Keratinocyte (primary cell): ENCODE measurements at regions not wholly inside any gene's neighbourhood (a gene's known extent, or its start where the extent isn't known, plus 50 kb on each side); places are given as distances from the start of the nearest gene placed in this dataset.
A peak's percentile ranks its signal among the peaks of the same experiment; 100 is the strongest.

Experiments
- DNase-seq: peaks from one replicate; pipeline ENCODE4 v3.0.0-alpha.2; 2011; ENCODE audit warnings: low read depth, missing footprints, low spot score
- FAIRE-seq: peaks from 2 replicates; lab custom pipeline; 2011; peaks lifted over from hg19 to GRCh38; lab: Jason Lieb, UNC
- H2AFZ ChIP-seq: 2 replicates; pipeline ENCODE4 v1.6.0; 2012; ENCODE audit warnings: low read length, control low read depth, inconsistent platforms; ENCODE audit not compliant: control insufficient read depth
- H3K27ac ChIP-seq: 2 replicates; pipeline ENCODE4 v1.5.1; 2011; ENCODE audit warnings: low read length; ENCODE audit not compliant: control insufficient read depth, insufficient read depth
- H3K27me3 ChIP-seq: 3 replicates; pipeline ENCODE4 v1.6.0; 2011; ENCODE audit warnings: low read length; ENCODE audit not compliant: control insufficient read depth, insufficient read depth; ENCODE audit errors: extremely low read depth
- H3K36me3 ChIP-seq, 2 experiments: 2 replicates in 1 of 2; 3 replicates in 1 of 2; pipeline ENCODE4 v1.5.1; 2011; ENCODE audit warnings: low read length in 2 of 2, mild to moderate bottlenecking in 1 of 2; ENCODE audit not compliant: control insufficient read depth in 2 of 2, insufficient read depth in 2 of 2; ENCODE audit errors: extremely low read depth in 1 of 2
- H3K4me1 ChIP-seq: 3 replicates; pipeline ENCODE4 v1.5.1; 2011; ENCODE audit warnings: low read length; ENCODE audit not compliant: control insufficient read depth, insufficient read depth; ENCODE audit errors: extremely low read depth
- H3K4me2 ChIP-seq: 3 replicates; pipeline ENCODE4 v1.6.0; 2011; ENCODE audit warnings: low read depth, low read length; ENCODE audit not compliant: control insufficient read depth, insufficient read depth; ENCODE audit errors: extremely low read depth
- H3K4me3 ChIP-seq, 3 experiments: fragments of 200-600 bp in 1 of 3; sonication (generic) in 1 of 3; 2 replicates in 2 of 3; 3 replicates in 1 of 3; pipeline ENCODE4 v1.5.1; 2011 to 2016; ENCODE audit warnings: low read length in 3 of 3, mild to moderate bottlenecking in 3 of 3, control low read depth in 2 of 3, inconsistent platforms in 1 of 3, low read depth in 1 of 3, mixed read lengths in 1 of 3, mixed run types in 1 of 3, moderate library complexity in 1 of 3; ENCODE audit not compliant: control insufficient read depth in 2 of 3, insufficient read depth in 2 of 3; ENCODE audit errors: extremely low read depth in 1 of 3
- H3K79me2 ChIP-seq: 2 replicates; pipeline ENCODE4 v1.6.0; 2012; ENCODE audit warnings: low read length; ENCODE audit not compliant: control insufficient read depth, insufficient read depth
- H3K9ac ChIP-seq: 3 replicates; pipeline ENCODE4 v1.6.0; 2011; ENCODE audit warnings: low read length; ENCODE audit not compliant: control insufficient read depth, insufficient read depth; ENCODE audit errors: extremely low read depth
- H3K9me1 ChIP-seq: 3 replicates; pipeline ENCODE4 v1.6.0; 2011; ENCODE audit warnings: low read length; ENCODE audit not compliant: control insufficient read depth, insufficient read depth; ENCODE audit errors: extremely low read depth
- H3K9me3 ChIP-seq: 2 replicates; pipeline ENCODE4 v1.5.1; 2012; ENCODE audit warnings: low read depth, low read length; ENCODE audit not compliant: control insufficient read depth
- H4K20me1 ChIP-seq: 3 replicates; pipeline ENCODE4 v1.6.0; 2011; ENCODE audit warnings: low read length; ENCODE audit not compliant: control insufficient read depth, insufficient read depth; ENCODE audit errors: extremely low read depth
- EZH2 ChIP-seq: IDR thresholded peaks from one replicate; pipeline ENCODE4 v1.6.1; 2012; ENCODE audit warnings: inconsistent platforms, mild to moderate bottlenecking, low read length, moderate library complexity
- dilution Hi-C: fragments of 300-500 bp; cut with MboI; formaldehyde crosslinking; loops from one replicate; pipeline ENCODE4 v1.7.0; 2020; ENCODE audit warnings: low sequenced_read_pairs; ENCODE audit not compliant: extremely low pct_ligation_motif_present
- TF ChIP-seq, protein P1 (sequence below), 3 experiments: IDR thresholded peaks in 1 of 3; conservative IDR thresholded peaks in 1 of 3; optimal IDR thresholded peaks in 1 of 3; 2 replicates in 2 of 3; 3 replicates in 1 of 3; pipeline versions ENCODE3 to v1.5.1; 2011; ENCODE audit warnings: low read length in 3 of 3, mild to moderate bottlenecking in 3 of 3, moderate library complexity in 2 of 3, control low read depth in 1 of 3, inconsistent platforms in 1 of 3; ENCODE audit not compliant: insufficient read depth in 2 of 3; ENCODE audit errors: extremely low read depth in 1 of 3

DNA sequence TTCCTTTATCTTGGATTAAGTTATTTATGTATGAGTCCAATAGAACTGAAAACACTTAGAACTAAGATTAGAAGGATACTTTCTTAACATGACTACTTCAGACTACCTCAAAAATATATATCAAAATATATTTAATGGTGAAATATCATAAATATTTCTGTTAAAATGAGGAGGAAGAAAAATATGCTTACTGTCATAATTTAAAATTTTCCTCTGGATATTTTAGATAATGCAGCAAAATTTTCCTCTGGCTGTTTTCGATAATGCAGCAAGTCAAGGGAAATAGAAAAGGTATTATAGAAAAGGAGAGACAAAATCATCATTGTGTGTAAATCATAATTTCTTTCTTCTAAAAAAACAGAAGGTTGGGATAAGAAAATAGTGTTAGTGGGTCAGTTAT, 263.3 kb downstream of the HS3ST3A1 start:
- peak overlapping the region; percentile 88 for H2AFZ ChIP-seq

DNA sequence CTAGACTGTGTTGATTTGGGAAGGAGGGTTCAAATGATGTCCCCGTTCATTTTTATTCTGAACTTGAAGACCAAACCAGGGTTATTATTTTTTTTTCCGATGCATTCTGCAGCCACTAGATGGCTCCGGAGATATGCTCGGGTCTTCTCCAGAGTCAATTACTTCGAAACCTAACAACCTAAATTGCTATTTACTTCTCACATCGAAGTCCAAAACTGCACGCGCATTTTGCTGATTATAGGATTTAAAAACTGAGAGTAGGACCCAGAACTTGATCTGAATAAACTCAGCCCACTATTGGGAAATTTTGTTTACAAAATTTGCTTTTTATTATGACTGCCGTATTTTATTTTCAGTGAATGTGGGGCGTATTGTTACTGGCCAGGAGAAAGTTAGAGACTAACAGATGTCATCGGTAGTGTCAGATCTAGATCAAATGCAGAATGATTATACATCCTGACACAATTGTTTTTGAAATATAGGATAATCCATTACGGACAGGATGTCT, 263.8 kb downstream of the HS3ST3A1 start:
- no peak for TF ChIP-seq EZH2
- TF ChIP-seq, protein P1, sequence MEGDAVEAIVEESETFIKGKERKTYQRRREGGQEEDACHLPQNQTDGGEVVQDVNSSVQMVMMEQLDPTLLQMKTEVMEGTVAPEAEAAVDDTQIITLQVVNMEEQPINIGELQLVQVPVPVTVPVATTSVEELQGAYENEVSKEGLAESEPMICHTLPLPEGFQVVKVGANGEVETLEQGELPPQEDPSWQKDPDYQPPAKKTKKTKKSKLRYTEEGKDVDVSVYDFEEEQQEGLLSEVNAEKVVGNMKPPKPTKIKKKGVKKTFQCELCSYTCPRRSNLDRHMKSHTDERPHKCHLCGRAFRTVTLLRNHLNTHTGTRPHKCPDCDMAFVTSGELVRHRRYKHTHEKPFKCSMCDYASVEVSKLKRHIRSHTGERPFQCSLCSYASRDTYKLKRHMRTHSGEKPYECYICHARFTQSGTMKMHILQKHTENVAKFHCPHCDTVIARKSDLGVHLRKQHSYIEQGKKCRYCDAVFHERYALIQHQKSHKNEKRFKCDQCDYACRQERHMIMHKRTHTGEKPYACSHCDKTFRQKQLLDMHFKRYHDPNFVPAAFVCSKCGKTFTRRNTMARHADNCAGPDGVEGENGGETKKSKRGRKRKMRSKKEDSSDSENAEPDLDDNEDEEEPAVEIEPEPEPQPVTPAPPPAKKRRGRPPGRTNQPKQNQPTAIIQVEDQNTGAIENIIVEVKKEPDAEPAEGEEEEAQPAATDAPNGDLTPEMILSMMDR (optimal IDR thresholded peaks at IDR 0.05 in 1 of 3, IDR thresholded peaks at IDR 0.05 in 1 of 3, conservative IDR thresholded peaks at IDR 0.05 in 1 of 3; ENCODE audit: extremely low read depth in 1 of 3, insufficient read depth in 2 of 3, low read length in 3 of 3) = peak; percentile 56 to 71 (median 67)
- Histone ChIP-seq H3K4me2 (peak overlapping the region; percentile 80), H3K36me3 (no peaks in the 10 kb centered on the region), H3K27me3 (no peaks in the 10 kb centered on the region), H3K4me1 (peaks cover 3% of the 10 kb centered on the region), H3K27ac (no peak overlapping the region), H3K9me3 (no peaks in the 10 kb centered on the region), H3K79me2 (no peaks in the 10 kb centered on the region), H3K4me3 (peak overlapping the region in 2 of 3 experiments; percentile 49 to 63), H3K9me1 (no peaks in the 10 kb centered on the region), H2AFZ (peak overlapping the region; percentile 88), H4K20me1 (no peaks in the 10 kb centered on the region), H3K9ac (no peak overlapping the region)
- DNase-seq (no peak), FAIRE-seq (no peak)
- dilution Hi-C loops = no loop called here

More for the DNA sequence above, 263.3 kb downstream of the HS3ST3A1 start:
- Histone ChIP-seq H3K36me3 (no peaks in the 10 kb centered on the region), H4K20me1 (no peaks in the 10 kb centered on the region), H3K27ac (no peak overlapping the region), H3K9me3 (no peaks in the 10 kb centered on the region), H3K9me1 (no peaks in the 10 kb centered on the region), H3K79me2 (no peaks in the 10 kb centered on the region), H3K4me2 (peak overlapping the region; percentile 80), H3K27me3 (no peaks in the 10 kb centered on the region), H3K9ac (no peak overlapping the region), H3K4me3 (peak overlapping the region in 1 of 3 experiments; percentile 63), H3K4me1 (peaks cover 3% of the 10 kb centered on the region)
- DNase-seq (no peak), FAIRE-seq (no peak)
- dilution Hi-C loops = no loop called here
- TF ChIP-seq, protein P1 (optimal IDR thresholded peaks at IDR 0.05 in 1 of 3, IDR thresholded peaks at IDR 0.05 in 1 of 3, conservative IDR thresholded peaks at IDR 0.05 in 1 of 3; ENCODE audit: extremely low read depth in 1 of 3, insufficient read depth in 2 of 3, low read length in 3 of 3) = no peak
